ENCODE measurements at regions not wholly inside any gene's neighbourhood (a gene's known extent, or its start where the extent isn't known, plus 50 kb on each side); places are given as distances from the start of the nearest gene placed in this dataset.

GRCh38 chr5:88518131-88519016, 249.7 kb upstream of the TMEM161B start:
- Histone ChIP-seq H4K20me1 (ENCODE audit: insufficient read depth, low read length) (no peaks in the 10 kb centered on the region), H3K27me3 (ENCODE audit: insufficient read depth, low read length, poor library complexity) (no peaks in the 10 kb centered on the region), H3K9me3 (ENCODE audit: insufficient read depth, low read length, severe bottlenecking) (no peaks in the 10 kb centered on the region), H3K4me1 (ENCODE audit: insufficient read depth, low read length) (no peaks in the 10 kb centered on the region), H3K79me2 (ENCODE audit: insufficient read depth, low read length) (no peaks in the 10 kb centered on the region), H3K27ac (ENCODE audit: low read length) (no peak overlapping the region), H3K9ac (ENCODE audit: low read depth, low read length) (no peak overlapping the region), H3K4me3 (ENCODE audit: low read depth in 1 of 2, low read length in 2 of 2) (no peak overlapping the region), H3K36me3 (ENCODE audit: insufficient read depth, low read length) (no peaks in the 10 kb centered on the region), H2AFZ (ENCODE audit: low read depth, low read length) (no peak overlapping the region), H3K4me2 (ENCODE audit: insufficient read depth, low read length) (no peak overlapping the region)
- ATAC-seq (ENCODE audit: insufficient read depth, low read depth) (peak; percentile 33; the same call in 1 of the 3 replicates), DNase-seq (no peak)
- TF ChIP-seq CTCF (IDR thresholded peaks at IDR 0.05; ENCODE audit: borderline replicate concordance, extremely low read depth, low read length, poor library complexity, severe bottlenecking) (no peak), EZH2 (IDR thresholded peaks at IDR 0.05; ENCODE audit: borderline replicate concordance, low read depth, low read length, severe bottlenecking) (no peak)

GRCh38 chr5:88515881-88516819, 247.5 kb upstream of the TMEM161B start:
- DNase-seq (no peak), ATAC-seq (ENCODE audit: insufficient read depth, low read depth) (no peak)
- Histone ChIP-seq H3K27ac (ENCODE audit: low read length) (no peak overlapping the region), H3K27me3 (ENCODE audit: insufficient read depth, low read length, poor library complexity) (no peaks in the 10 kb centered on the region), H2AFZ (ENCODE audit: low read depth, low read length) (no peak overlapping the region), H3K4me1 (ENCODE audit: insufficient read depth, low read length) (no peaks in the 10 kb centered on the region), H3K36me3 (ENCODE audit: insufficient read depth, low read length) (no peaks in the 10 kb centered on the region), H3K9me3 (ENCODE audit: insufficient read depth, low read length, severe bottlenecking) (no peaks in the 10 kb centered on the region), H3K9ac (ENCODE audit: low read depth, low read length) (no peak overlapping the region), H3K4me2 (ENCODE audit: insufficient read depth, low read length) (no peak overlapping the region), H3K4me3 (ENCODE audit: low read depth in 1 of 2, low read length in 2 of 2) (no peak overlapping the region), H4K20me1 (ENCODE audit: insufficient read depth, low read length) (no peaks in the 10 kb centered on the region), H3K79me2 (ENCODE audit: insufficient read depth, low read length) (no peaks in the 10 kb centered on the region)
- no peak for TF ChIP-seq EZH2 (IDR thresholded peaks at IDR 0.05; ENCODE audit: borderline replicate concordance, low read depth, low read length, severe bottlenecking)
- TF ChIP-seq CTCF (IDR thresholded peaks at IDR 0.05; ENCODE audit: borderline replicate concordance, extremely low read depth, low read length, poor library complexity, severe bottlenecking): no peak

- H3K36me3 ChIP-seq (ENCODE audit: insufficient read depth, low read length): no peaks in the 10 kb centered on the region
- H2AFZ ChIP-seq (ENCODE audit: low read depth, low read length): no peak overlapping the region
- H3K9ac ChIP-seq (ENCODE audit: low read depth, low read length): no peak overlapping the region
- TF ChIP-seq EZH2 (IDR thresholded peaks at IDR 0.05; ENCODE audit: borderline replicate concordance, low read depth, low read length, severe bottlenecking) (no peak), CTCF (IDR thresholded peaks at IDR 0.05; ENCODE audit: borderline replicate concordance, extremely low read depth, low read length, poor library complexity, severe bottlenecking) (no peak)
- ATAC-seq (ENCODE audit: insufficient read depth, low read depth) (no peak), DNase-seq (no peak)
- no peak overlapping the region for H3K4me3 ChIP-seq (ENCODE audit: low read depth in 1 of 2, low read length in 2 of 2)
- no peak overlapping the region for H3K27ac ChIP-seq (ENCODE audit: low read length)
- H3K27me3 ChIP-seq (ENCODE audit: insufficient read depth, low read length, poor library complexity): no peaks in the 10 kb centered on the region
- no peaks in the 10 kb centered on the region for H3K4me1 ChIP-seq (ENCODE audit: insufficient read depth, low read length)
- no peaks in the 10 kb centered on the region for H4K20me1 ChIP-seq (ENCODE audit: insufficient read depth, low read length)
- no peaks in the 10 kb centered on the region for H3K9me3 ChIP-seq (ENCODE audit: insufficient read depth, low read length, severe bottlenecking)
- H3K4me2 ChIP-seq (ENCODE audit: insufficient read depth, low read length): no peak overlapping the region
- no peaks in the 10 kb centered on the region for H3K79me2 ChIP-seq (ENCODE audit: insufficient read depth, low read length)
Measured at GRCh38 chr5:88515068-88515467, 246.4 kb upstream of the TMEM161B start.

All from DND-41 (cell line).